Activated CD4-positive, alpha-beta T cell treated with anti-CD3 and anti-CD28 coated beads for 4 hours (primary cell): ENCODE measurements at regions not wholly inside any gene's neighbourhood (a gene's known extent, or its start where the extent isn't known, plus 50 kb on each side); places are given as distances from the start of the nearest gene placed in this dataset.
A peak's percentile ranks its signal among the peaks of the same experiment; 100 is the strongest.

Experiments used
- DNase-seq, 2 donors: peaks; one replicate each; pipeline ENCODE4 v3.0.0-alpha.2; 2020

DNA sequence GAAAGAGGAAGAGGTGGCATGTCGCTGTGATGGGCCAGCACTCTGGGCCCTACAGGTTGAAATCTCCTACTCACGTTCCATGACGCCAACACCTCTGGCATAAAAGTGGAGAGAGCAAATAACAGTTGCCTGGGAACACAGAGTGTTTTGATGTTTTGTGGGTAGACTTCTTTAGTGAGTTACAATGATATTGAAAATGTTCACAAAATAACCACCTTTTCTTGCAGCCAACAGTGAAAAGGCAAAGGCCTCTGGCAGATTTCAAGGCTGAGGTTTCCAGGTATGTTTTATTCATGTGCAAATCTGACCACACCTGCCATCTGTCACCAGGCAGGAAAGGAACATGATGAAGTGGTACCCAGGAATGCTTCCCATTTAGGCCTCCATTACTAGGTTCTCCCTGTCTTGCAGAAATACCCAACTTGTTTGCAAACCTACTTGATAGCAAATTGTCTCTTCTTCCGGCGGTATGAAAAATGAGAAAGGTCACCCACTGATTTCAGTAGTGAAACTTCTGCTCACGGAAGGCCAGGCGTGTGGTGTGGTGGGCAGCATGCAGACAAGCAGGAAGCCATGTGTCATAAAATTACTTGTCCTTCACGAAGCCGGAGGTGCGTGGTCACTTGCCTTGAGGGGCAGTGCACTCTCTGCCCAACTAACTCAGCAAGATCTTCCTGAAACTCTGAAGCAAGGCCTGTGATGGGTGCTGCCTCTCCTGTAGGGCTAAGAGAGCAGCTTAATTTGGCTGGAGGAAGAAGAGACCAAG is 299.1 kb upstream of the PRDM1 start:
- DNase-seq: no peak

DNA sequence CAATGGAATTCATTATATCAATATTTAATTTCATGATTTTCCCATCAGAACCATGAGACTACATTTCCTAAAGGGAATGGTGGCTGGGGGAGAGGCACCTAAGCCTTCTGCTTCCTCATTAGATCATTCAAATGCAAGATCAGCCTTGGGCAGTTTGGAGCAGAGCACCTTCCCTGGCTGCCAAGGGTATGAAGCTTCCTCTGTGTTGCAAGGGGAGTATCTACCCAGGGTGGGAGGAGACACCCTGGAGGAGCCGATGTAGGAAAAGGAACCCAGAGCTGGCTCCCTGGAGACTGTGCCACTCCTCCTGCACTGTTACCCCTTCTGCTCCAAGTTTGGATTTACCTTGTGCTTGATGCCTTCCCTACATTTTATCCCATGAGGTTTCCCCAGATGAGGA is 299.7 kb upstream of the PRDM1 start:
- DNase-seq: no peak

- no peak for DNase-seq
Measured at GRCh38 chr6:105785066-105785811, 300.9 kb upstream of the PRDM1 start.

DNA sequence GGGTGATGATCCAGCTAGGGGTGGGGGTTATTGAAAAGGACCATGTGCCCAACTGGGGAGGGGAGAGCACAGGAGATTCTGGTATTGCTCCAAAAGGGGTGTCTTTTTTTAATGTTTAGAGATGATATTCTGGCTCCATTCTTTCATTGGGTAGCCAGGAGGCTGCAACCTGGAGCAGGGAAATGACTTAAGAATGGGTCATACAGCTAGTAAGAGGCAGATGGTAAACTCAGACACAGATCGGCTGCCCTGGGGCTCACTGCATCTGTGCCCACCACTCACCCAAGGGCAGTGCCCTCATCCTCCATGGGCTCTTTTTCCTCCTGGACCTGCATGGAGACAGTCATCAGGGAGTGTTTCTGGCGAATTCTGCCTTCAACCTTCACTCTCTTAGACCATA is 302.0 kb upstream of the PRDM1 start:
- no peak for DNase-seq

DNA sequence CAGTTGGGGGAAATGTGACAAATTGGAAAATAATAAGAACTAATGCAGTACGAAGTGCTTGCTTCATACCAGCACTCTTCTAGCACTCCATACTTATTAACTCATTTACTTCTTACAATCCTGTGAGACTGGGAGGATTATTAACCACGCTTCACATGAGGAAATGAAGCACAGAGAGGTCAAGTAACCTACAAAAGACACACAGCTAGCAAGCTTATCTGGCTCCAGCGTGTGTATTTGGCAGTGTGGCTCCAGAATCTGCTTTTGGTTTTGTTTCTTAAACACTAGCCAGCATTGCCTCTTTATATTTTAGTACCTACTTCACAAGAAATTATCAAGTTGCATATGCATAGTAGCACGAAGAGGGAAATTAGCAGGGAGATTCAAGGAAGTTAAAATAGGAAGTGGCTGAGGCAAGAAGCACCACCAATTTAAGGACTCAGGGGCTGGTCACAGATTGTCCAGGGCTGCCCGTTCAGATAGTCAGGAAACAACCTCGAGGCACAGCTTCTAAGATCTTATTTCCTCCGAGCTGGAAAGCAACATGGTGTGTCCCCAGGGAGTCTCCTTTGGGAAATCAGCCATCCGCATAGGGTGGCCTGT is 302.7 kb upstream of the PRDM1 start:
- no peak for DNase-seq

GRCh38 chr6:105781915-105782314 is 304.2 kb upstream of the PRDM1 start:
- no peak for DNase-seq

DNA sequence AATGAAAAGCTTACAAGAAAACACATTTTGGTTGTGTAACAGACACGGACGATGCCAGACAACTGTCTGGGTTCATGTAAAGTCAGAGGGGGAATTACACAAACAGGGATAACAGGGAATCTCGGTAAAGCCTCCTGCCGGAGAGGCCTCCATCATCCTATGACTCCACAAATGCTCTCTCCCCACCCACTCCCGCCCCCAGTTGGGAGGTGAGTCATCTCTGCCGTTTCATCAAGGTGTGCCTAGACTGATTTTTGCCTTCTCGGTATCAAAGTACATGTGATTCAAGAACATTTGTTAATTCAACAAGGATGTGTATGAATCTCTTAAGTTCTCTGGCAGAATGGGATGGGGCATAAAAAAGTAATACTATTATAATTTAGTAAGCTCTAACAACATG is 304.9 kb upstream of the PRDM1 start:
- DNase-seq: peak; percentile 65 to 74

DNA sequence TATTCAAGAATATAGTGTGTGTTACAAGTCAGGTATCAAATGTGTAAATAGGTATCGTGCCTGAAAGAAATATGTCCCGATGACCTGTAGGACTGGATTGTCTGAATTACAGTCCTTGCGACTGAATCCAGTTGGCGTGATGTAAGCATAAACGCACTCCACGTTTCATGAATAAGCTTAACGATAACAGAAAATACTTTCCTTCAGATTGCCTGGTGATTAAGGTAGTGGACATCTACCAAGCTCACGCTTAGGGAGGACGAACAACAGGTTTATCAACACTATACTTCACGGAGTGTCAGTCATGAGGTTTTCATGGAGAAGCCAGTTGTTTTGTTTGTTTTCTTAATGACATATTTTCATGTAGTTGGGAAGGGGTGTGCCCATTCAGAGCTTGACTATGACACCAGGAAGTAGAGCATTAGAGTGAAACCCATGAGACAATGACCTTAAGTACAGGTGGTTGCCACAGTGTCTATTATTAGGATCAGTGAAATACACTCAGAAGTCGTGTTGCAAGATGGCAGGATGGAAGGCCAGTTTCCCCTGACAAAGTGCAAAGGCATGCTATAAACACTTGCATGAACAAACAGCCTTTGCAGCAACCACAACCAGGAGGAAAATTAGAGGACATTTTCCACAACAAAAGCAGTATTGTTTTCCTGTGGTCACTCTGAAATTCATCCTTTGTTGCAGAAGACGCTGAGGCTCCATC is 305.8 kb upstream of the PRDM1 start:
- DNase-seq: no peak

DNA sequence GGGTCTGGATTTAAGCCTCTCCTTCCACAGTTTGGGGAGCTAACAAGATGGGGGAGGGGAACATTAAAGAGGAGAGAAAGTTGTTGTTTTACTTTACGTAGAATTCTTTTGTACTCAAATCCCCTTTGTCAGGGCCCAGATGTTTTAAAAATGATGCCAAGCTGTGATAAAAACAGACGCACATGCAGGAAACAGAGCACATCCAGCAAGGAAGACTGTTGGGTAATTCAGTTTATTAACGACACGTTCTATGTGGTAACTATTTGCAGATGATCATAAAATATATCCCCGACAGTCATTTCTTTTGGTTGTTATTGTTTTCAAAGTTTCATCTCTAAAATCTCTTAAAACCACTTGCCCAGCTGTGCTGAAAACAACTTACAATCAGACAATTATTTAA is 307.0 kb upstream of the PRDM1 start:
- no peak for DNase-seq

- no peak for DNase-seq
Measured at GRCh38 chr6:105775095-105775494, 311.0 kb upstream of the PRDM1 start.

GRCh38 chr6:105774247-105774646 is 311.9 kb upstream of the PRDM1 start:
- DNase-seq: no peak

DNA sequence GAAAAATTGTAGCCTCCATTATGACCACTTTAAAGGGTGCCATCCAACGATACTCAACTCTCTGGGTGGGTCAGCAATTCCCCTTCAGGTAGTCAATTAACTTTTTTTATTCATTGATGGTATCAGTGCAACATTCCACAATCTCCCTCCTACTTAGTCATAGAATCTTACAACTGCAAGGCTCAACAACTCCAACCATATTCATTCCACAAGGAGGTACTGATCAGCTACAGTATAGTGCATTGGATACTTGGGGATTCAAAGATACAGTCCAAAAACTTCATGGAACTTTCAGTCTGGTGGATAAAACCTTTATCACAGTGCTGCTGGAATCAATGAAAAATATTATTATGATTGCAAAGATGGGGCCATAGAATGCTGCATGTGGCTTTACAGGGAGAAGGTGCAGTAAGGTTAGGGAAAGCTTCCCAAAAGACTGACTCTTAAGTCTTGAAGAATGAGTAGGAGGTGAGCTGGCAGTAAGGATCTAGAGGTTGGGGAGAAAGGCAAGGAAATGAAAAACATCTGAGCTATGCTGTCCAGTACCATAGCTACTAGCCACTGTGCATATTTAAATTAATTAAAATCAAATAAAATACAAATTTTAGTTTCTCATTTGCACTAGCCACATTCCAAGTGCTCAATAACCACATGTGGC is 314.7 kb upstream of the PRDM1 start:
- DNase-seq: no peak

DNA sequence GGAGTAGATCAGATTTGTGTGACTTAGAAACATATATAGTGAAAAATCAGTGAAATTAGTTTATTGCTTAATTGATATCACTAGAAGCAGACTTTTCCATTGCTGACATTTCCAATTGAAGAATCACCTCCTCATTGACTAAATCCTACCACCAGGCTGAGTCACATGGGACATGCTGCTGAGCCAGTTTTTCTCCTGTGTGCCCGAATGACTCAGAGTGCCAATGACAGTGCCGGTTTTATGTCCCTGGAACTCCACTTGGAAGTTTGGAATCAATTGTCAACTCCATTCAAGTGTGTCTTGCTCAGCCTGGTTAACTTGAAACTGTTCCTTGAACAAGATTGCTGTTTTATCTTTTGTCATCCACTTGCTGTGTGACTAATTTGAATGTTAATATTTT is 316.1 kb upstream of the PRDM1 start:
- DNase-seq: no peak

DNA sequence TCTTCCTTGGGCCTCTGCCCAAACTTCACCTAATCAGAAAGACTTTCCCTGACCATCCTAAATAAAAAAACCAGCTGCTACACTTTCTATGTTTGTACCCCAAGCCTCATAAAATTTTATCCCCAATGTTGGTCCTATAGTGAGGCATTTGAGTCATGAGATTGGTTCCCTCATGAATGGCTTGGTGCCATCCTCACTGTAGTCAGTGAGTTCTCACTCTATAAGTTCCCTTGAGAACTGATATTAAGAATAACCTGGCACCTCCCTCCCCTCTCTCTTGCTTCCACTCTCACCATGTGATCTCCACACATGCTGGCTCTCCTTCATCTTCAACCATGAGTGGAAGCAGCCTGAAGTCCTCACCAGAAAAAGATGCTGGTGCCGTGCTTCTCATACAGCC is 316.9 kb upstream of the PRDM1 start:
- DNase-seq: no peak

DNA sequence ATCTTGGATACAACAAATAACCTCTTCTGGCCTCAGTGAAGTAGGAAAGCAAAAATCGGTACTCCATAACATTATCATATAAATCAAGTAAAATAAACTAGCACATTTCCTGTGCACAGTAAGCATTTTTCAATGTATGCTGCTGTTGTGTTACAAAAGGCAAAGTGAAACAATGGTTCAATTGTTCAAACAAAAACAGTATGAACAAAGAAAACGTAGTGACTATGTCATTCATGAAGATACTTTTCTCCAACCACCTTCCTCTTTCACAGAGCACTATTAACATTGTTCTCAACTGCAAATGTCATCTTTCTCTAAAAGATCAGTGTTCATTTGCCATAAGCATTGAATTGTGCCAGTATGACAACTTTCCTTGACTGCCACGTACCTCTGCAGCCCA is 318.6 kb upstream of the PRDM1 start:
- no peak for DNase-seq

GRCh38 chr6:105765239-105765638 is 320.9 kb upstream of the PRDM1 start:
- no peak for DNase-seq

DNA sequence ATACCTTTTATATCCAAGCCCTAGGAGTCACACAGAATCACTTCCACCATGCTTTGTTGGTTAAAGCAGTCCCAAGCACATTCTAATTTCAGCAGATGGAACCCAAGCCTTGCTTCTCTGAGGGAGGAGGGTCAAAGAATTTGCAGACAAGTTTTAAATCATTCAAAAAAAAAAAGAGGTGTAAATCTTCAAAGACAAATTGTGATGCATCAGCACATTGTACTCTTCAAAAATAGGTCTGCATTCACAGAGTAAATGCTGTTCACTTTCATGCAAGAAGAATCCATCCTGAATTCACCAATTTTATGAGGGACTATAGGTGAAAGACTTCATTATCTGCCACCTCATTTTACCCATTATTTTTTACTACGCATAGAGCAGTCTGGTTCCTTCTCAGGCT is 321.8 kb upstream of the PRDM1 start:
- DNase-seq: no peak

- no peak for DNase-seq
Measured at GRCh38 chr6:105763866-105764265, 322.3 kb upstream of the PRDM1 start.

GRCh38 chr6:105760746-105761145 is 325.4 kb upstream of the PRDM1 start:
- DNase-seq: no peak

DNA sequence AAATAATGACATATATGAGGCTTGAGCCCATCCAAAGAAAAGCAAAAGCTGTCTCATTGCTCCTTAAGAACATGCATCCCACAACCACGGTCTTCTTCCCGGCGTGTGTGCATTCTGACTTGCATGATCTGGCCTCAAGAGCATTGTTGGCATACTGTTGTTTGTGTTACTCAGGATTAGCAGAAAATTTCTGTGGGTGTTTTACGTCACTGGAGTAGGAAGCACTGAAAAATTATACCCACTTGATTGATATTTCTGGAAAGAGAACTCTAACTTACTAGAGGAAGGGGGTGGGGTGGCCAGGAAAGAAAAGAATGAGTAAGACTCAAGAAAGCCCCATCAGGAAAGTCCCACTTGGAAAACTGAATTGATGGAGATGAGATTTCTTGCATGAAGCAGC is 326.2 kb upstream of the PRDM1 start:
- DNase-seq: no peak

- no peak for DNase-seq
Measured at GRCh38 chr6:105759015-105759414, 327.1 kb upstream of the PRDM1 start.

DNA sequence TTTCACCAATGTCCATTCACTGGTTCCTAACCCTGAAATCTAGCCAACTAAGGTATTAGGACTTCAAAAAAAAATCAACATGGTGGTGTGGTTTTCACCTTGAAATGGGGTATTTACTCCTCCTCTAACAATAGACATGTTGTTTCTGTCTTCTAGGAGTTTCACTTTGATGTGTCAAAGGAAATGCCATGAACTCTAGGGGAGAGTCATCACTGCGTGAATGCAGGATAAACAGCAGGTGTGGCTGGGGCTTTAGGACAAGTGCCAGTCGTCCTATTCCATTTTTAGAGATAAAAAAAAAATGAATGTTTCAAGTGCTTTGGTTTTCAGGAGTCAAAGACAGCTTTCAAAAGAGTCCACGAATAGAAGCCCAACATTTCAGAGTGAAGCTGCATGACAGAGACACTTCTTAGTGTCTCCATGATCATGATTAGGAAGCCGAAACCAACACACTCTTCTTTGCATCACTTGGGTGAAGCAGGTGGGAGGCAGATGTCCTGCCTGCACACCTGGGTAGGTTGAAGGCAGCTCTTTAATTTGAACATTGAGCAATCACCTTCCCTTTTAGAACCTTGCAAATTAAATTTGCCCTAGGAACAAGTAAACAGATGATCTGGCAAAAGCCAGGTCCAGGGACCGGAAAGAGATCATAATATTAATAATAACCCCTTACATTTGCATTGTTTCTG is 328.5 kb upstream of the PRDM1 start:
- no peak for DNase-seq
